HFFc6 (cell line): ENCODE measurements at regions not wholly inside any gene's neighbourhood (a gene's known extent, or its start where the extent isn't known, plus 50 kb on each side); places are given as distances from the start of the nearest gene placed in this dataset.

ENCODE experiments used
- DNase-seq: peaks from one replicate; pipeline ENCODE4 v3.0.0-alpha.2; 2018
- H3K27ac Mint-ChIP-seq: 2 replicates; pipeline ENCODE4 v1.8.0; 2020; ENCODE audit warnings: mild to moderate bottlenecking, mixed read lengths
- H3K27me3 Mint-ChIP-seq: 2 replicates; pipeline ENCODE4 v1.8.0; 2021; ENCODE audit warnings: mild to moderate bottlenecking, moderate library complexity, mixed read lengths; ENCODE audit not compliant: insufficient read depth
- H3K36me3 Mint-ChIP-seq: 2 replicates; pipeline ENCODE4 v1.8.0; 2021; ENCODE audit warnings: low read depth, mixed read lengths
- H3K4me1 Mint-ChIP-seq: 2 replicates; pipeline ENCODE4 v1.8.0; 2020; ENCODE audit warnings: low read depth, mixed read lengths
- H3K4me3 Mint-ChIP-seq: 2 replicates; pipeline ENCODE4 v1.8.0; 2020; ENCODE audit warnings: mild to moderate bottlenecking, moderate library complexity, mixed read lengths
- H3K9me3 Mint-ChIP-seq: 2 replicates; pipeline ENCODE4 v1.8.0; 2020; ENCODE audit warnings: mild to moderate bottlenecking, mixed read lengths
- CTCF ChIP-seq: fragments of 200-600 bp; sonication (generic); IDR thresholded peaks from 2 replicates; pipeline ENCODE4 v1.5.0; 2021; ENCODE audit warnings: antibody characterized with exemption, mild to moderate bottlenecking

- no peak for TF ChIP-seq CTCF
- peak; percentile 78 for DNase-seq
- no peak overlapping the region for H3K27ac Mint-ChIP-seq
- H3K4me1 Mint-ChIP-seq, result peaks cover 18% of the 10 kb centered on the region
- H3K9me3 Mint-ChIP-seq, result peaks cover 2% of the 10 kb centered on the region; the same call in 1 of the 2 replicates
- no peaks in the 10 kb centered on the region for H3K36me3 Mint-ChIP-seq
- no peak overlapping the region for H3K4me3 Mint-ChIP-seq
- H3K27me3 Mint-ChIP-seq, result peaks cover 20% of the 10 kb centered on the region
Measured at GRCh38 chr22:27238935-27239510, 562.5 kb downstream of the MN1 start.

- Mint-ChIP-seq H3K27me3 (peaks cover 20% of the 10 kb centered on the region), H3K4me3 (no peak overlapping the region), H3K36me3 (no peaks in the 10 kb centered on the region), H3K27ac (no peak overlapping the region), H3K4me1 (peaks cover 18% of the 10 kb centered on the region), H3K9me3 (peaks cover 6% of the 10 kb centered on the region; the same call in 1 of the 2 replicates)
- DNase-seq, result no peak
- TF ChIP-seq CTCF, result no peak
Measured at GRCh38 chr22:27239520-27239919, 562.0 kb downstream of the MN1 start.

- H3K4me3 Mint-ChIP-seq, result no peak overlapping the region
- H3K27me3 Mint-ChIP-seq, result peaks cover 15% of the 10 kb centered on the region
- H3K4me1 Mint-ChIP-seq, result peaks cover 18% of the 10 kb centered on the region
Measured at GRCh38 chr22:27240298-27241075, 561.1 kb downstream of the MN1 start.

GRCh38 chr22:27241430-27242321 is 559.9 kb downstream of the MN1 start:
- no peak for DNase-seq
- Mint-ChIP-seq H3K4me3 (no peak overlapping the region), H3K27me3 (peaks cover 17% of the 10 kb centered on the region), H3K9me3 (peaks cover 6% of the 10 kb centered on the region; the same call in 1 of the 2 replicates), H3K36me3 (no peaks in the 10 kb centered on the region), H3K27ac (no peak overlapping the region), H3K4me1 (peaks cover 18% of the 10 kb centered on the region)
- no peak for TF ChIP-seq CTCF

More at GRCh38 chr22:27240298-27241075, 561.1 kb downstream of the MN1 start:
- no peak for TF ChIP-seq CTCF
- Mint-ChIP-seq H3K9me3 (peaks cover 6% of the 10 kb centered on the region; the same call in 1 of the 2 replicates), H3K27ac (no peak overlapping the region), H3K36me3 (no peaks in the 10 kb centered on the region)
- no peak for DNase-seq

GRCh38 chr22:27242474-27242873 is 559.1 kb downstream of the MN1 start:
- DNase-seq, result no peak
- TF ChIP-seq CTCF, result no peak
- Mint-ChIP-seq H3K9me3 (peaks cover 6% of the 10 kb centered on the region; the same call in 1 of the 2 replicates), H3K27ac (no peak overlapping the region), H3K27me3 (peaks cover 19% of the 10 kb centered on the region), H3K4me3 (no peak overlapping the region), H3K36me3 (no peaks in the 10 kb centered on the region), H3K4me1 (peaks cover 18% of the 10 kb centered on the region)
